Breast epithelium (tissue), 3 donors: ENCODE measurements at regions not wholly inside any gene's neighbourhood (a gene's known extent, or its start where the extent isn't known, plus 50 kb on each side); places are given as distances from the start of the nearest gene placed in this dataset.

Experiments used
- POLR2A ChIP-seq: fragments of 450-650 bp; IDR thresholded peaks from one replicate; pipeline ENCODE4 v1.6.1; 2016; ENCODE audit warnings: antibody characterized with exemption, mild to moderate bottlenecking, moderate library complexity
- TF ChIP-seq, protein P1 (sequence below), 3 donors: fragments of 450-650 bp; IDR thresholded peaks; one replicate each; pipeline ENCODE4 v1.5.1; 2016 to 2017; ENCODE audit warnings: antibody characterized with exemption in 3 of 3, mild to moderate bottlenecking in 3 of 3, moderate library complexity in 3 of 3

DNA sequence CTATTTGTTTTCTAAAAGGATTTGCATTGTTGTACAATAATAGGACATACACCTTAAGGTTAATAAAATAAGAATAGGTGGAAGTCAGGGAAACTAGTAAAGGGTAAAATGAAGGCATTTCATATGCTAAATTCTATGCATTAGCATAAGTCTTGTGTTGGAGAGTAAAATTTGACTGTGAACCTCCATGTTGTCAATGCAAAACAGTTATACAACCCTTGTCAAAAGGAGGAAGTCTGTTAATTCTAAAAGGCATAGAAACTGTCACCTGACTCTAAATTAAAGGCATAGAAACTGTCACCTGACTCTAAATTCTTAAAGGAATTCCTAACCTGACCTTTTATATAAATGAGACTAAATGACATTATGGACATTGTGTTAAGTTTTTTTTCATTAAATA is 291.8 kb downstream of the OLFM3 start:
- TF ChIP-seq, protein P1, sequence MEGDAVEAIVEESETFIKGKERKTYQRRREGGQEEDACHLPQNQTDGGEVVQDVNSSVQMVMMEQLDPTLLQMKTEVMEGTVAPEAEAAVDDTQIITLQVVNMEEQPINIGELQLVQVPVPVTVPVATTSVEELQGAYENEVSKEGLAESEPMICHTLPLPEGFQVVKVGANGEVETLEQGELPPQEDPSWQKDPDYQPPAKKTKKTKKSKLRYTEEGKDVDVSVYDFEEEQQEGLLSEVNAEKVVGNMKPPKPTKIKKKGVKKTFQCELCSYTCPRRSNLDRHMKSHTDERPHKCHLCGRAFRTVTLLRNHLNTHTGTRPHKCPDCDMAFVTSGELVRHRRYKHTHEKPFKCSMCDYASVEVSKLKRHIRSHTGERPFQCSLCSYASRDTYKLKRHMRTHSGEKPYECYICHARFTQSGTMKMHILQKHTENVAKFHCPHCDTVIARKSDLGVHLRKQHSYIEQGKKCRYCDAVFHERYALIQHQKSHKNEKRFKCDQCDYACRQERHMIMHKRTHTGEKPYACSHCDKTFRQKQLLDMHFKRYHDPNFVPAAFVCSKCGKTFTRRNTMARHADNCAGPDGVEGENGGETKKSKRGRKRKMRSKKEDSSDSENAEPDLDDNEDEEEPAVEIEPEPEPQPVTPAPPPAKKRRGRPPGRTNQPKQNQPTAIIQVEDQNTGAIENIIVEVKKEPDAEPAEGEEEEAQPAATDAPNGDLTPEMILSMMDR (IDR thresholded peaks at IDR 0.05), result no peak
- no peak for TF ChIP-seq POLR2A
